GM21515 (cell line): ENCODE measurements at regions not wholly inside any gene's neighbourhood (a gene's known extent, or its start where the extent isn't known, plus 50 kb on each side); places are given as distances from the start of the nearest gene placed in this dataset.
"Not testable (repeated sequence)": the region's sequence is repeated elsewhere in the genome, so short reads cannot be mapped to it uniquely, and the experiment has no call there.

ENCODE experiments used
- ATAC-seq: cut with Tn5 transposase; IDR thresholded peaks from one replicate; pipeline ENCODE4 v1.9.1; 2021; ENCODE audit not compliant: unreplicated experiment

DNA sequence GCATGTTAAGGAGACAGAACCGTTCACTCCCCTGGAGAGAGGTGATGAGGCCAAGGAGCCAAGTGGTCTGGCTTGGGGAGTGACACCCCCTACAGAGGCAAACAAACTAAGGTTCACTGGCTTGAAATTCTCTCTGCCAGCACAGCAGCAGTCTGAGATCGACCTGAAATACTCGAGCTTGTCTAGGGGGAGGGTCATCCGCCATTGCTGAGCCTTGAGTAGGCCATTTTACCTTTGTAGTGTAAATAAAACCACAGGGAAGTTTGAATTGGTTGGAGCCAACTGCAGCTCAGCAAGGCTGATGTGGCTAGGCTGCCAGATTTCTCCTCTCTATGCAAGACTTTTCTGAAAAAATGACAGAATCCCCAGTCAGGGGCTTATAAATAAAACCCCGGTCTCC, 52.9 kb downstream of the CDY2B start:
- ATAC-seq = not testable (repeated sequence)

DNA sequence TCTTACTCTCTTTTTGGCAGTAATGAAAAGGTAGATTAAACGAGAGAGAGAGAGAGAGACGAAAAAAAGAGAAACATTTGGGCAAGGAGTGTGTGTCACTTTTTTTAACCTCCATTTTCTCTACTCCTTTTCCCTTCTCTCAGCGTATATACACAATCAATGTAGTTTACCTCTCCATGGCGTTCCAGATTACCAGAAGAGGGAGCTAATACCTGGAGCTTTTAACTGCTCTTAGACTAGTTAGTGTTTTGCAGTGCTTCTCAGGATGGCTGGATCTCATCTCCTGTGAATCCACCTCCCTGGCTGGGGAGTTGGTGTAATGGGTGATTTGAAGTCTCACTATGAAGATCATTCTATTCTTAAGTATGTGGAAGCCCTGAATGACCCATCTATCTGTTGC, 60.3 kb downstream of the CDY2B start:
- ATAC-seq = not testable (repeated sequence)

DNA sequence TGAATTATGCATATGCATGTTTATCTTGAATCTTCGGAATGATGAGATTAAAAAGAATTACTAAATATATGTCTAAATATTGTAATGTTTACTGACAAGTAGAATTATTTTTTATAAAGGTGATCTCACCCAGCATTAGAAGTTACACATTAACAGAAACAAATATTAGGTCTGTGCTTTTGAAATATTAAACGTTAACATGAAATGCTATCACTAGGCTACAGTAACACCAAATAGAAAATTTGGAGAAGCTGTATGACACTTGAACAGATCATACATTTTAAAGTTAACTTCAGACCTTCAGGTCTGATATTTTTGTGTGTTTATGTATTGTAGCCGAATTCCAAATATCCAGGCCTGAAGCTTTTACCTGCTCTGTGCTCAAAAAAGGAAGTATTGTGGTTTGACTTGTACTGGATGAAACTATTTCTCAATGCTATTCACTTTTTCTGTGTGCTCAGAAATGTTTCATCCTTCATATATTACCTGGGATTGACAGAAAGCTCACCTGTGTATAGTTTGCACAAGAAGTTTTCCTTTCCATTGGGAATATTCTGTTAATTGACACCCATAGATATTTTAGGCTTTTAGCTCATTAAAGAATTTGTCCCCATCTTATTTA, 60.9 kb downstream of the CDY2B start:
- ATAC-seq = not testable (repeated sequence)

DNA sequence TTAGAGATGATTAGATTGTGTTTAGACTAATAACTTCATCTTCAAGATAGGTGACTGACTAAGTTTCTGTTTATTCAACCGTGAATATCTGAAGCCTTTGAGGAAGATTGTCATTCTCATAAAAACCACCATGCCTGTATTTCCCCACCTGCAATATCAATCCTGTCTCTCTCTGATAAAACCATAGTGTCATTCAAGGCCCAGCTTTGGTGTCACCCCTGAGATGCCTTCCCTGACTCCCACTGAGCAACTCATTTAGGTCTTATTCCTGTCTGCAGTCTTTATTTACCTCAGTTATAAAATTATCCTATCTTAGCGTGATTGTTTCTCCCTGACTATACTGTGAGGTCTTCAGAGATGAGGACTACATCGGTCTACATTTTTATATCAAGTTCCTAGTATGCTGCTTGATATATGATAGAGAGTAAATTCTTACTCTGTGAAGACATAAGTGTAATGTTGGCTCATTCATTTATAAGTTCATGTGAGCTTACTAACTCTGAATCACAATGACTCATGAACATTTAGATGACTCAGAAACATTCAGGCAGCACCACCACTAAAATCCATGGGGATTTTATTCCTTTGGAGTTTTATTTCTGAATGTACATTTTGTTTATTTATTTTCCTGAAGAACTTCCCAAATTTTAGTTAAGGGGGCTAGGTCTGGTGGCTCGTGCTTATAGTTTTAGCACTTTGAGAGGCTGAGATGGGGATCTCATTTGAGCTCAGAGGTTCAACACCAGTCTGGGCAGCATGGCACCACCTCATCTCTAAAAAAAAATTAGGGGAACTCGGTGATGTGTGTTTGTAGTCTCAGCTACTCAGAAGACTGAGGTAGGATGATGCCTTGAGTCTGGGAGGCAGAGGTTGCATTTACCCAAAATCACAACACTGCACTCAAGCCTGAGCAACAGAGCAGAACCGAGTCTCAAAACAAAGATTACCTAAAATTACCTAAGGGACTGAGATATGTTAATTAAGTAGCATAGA, 62.6 kb downstream of the CDY2B start:
- ATAC-seq = not testable (repeated sequence)

DNA sequence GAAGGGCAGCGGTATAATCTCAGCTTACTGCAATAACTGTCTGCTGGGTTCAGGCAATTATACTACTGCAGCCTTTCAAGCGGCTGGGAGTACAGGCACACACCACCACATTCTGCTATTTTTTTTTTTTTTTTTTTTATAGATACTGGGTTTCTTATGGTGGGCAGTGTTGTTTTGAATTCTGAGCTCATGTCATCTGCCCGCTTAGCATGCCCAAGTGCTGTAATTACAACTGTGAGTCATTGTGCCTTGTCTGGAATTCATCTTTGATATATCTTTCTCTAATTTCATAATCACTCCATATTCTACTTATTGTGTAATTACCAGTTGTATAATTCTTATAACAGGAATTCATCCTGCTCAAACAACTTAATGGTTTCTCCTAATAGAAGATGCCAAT, 67.4 kb downstream of the CDY2B start:
- ATAC-seq = not testable (repeated sequence)

DNA sequence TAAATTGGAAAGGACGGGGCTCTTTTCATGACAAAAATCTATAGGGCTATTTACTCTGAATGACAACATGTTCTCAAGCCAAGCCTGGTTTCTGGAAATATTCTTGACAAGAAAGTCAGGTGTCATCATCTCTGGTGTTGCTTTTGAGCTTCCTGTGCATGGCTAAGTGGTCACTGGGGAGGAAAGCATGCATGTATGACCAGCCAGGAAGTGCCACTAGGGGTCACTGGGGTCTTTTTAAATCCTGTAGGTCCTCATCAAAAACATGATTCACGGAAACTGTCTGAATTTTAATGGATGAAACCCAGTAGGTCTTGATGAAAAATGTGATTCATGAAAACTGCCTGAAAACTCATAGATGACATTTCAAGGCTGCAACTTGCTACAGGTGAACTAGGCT, 80.1 kb downstream of the CDY2B start:
- not testable (repeated sequence) for ATAC-seq

DNA sequence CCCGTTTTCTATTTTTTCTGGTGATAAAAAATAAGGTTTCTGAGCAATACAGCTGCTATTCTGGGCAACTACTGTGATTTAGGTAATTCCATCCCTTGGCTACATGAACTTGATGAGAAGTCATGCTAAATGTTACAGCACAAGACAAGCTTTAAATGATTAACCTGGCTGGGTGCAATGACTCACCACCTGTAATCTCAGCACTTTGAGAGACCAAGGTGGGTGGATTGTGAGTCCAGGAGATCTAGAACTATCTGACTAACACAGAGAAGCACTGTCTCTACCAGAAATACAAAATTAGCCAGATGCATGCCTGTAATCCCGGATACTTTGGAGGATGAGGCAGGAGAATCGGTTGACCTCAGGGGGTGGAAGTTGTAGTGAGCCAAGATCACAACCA, 92.8 kb downstream of the CDY2B start:
- ATAC-seq = not testable (repeated sequence)

DNA sequence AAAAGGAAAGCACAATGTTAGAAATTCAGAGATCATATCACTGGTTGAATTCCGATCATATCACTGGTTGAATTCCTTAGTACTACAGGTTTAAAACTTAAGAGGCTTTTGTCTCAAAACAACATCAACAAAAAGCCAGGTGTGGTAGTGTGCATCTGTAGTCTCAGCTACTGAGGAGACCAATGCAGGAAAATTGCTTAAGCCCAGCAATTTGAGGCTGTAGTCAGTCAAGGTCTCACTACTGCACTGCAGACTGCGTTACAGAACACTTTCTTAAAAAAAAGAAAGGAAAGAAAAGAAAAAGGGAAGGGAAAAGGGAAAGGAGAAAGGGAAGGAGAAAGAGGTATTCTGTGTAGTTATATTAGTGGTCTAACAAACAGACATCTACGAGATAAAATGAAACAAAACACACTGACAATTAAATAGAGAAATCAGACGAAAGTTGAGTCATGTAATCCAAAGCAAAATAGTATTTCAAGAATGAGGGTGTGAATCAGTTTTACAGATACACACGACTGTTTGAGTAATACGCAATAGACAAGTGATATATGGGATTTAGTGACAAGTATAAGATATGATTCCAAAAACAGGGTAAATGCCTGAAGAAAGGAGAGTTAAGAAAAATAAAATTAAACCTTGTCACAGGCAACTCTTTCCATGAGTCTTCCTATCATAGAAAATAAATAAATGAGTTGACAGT, 113.9 kb downstream of the CDY2B start:
- ATAC-seq = not testable (repeated sequence)

DNA sequence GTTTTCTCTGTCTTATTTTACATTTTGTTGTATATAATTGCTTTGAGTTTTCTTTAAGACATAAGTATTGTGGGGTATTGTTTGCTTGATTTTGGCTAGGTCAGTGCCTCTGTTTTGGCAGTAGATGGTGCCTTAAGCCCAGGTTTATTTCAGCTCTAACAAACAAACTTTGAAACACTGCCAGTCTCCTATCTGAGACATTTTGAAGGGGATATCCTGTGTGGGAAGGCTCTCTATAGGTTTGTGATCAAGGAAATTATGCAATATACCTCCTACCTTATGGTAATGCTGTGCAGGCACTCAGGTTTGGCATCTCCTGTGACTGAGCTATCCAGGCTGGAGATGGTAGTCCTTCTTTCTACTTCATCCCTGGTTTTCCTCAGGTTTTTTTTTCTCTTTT, 120.8 kb downstream of the CDY2B start:
- ATAC-seq = not testable (repeated sequence)

DNA sequence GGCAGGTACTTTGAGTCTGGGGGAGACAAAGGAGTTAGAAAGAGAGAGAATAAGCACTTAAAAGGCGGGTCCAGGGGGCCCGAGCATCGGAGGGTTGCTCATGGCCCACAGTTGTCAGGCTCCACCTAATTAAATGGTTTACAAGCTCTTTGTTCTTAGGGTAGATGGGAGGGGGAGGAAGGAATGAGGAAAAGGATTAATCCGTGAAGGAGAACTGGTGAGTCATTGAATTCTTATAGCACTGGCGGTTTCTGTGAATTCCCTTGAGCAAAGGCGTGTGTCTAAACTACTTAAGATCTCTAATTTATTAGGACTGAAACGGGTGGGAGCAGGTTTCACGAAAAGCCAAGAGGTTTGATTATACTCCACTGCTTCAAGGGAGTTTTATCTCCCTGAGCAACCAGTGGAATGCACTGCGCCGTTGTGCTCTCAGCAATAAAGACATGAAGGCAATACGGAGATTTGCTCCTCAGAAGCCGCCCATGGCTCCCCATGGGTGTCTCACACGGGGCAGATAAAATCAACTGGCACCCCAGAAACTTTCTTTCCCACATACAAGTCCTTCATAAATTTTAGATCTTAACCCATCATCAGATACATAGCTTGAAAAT, 127.0 kb downstream of the CDY2B start:
- ATAC-seq = not testable (repeated sequence)

DNA sequence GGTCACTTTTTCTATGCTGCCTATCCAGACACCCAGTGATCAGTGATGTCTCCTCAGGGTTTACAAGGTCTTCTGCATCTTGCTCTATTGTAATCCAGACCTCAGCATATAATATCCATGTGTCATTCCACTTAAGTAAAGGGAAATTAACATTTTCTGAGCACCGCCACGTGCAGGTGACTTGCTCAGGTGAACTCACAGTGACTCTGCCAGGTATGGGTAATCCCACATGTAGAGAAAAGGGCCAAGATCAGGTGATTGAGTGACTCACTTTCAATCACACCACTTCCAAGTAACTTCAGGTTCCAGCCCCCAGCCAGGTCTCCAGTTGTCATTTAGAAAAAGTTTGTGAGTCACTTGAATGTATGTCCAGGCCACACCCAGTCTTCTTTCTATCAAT, 140.2 kb downstream of the CDY2B start:
- ATAC-seq = not testable (repeated sequence)

DNA sequence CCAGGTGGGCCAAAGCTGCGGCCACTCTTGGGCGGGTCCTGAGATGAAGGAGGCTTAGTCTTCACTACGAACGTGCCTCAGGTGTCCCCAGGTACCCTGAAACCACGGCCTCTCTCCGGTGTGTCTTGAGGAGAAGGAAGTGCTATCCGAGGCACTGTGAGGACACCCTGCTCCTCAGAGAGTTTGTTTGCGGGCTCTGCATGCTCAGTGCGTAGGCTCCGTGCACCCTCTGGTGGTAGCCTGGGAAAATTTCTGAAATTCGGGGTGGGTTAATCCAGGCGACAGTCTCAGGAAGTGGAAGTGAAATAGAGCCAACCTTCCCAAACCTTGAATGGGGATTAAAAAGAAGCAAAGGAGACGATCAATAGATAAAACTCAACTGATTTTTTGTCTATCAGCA, 150.5 kb downstream of the CDY2B start:
- not testable (repeated sequence) for ATAC-seq

DNA sequence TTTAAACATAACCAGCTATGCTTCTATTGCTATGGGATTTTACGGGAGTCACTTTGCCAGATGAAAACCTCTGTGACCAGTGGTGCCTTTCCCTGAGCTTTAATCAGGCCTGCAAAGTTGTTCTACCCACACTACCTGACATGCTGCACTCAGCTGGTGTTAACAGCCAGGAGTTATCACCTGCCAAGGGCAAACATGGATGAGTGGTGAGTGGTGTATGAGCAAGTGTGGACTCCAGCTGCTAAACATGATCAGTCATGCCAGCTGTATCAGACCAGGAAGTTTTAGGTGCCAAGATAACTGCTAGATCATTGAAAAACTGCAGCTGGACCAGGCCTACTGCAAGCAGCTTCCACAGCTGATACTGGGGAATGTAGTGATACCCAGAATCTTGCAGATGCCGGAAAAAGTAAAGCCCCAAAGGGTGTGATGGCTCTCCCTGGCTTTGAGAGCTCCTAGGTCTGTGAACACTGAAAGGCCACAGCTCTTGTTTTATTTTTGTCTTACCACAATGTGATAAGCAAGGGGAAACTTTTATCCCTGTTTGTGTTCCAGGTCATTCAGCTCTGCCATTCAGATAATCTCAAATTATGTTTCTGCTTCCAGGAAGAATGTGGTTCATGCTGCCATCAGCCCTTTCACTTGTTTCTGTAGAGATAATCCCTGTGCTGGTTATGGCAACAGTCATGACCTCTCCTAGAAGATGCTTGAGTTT, 163.5 kb downstream of the CDY2B start:
- ATAC-seq = not testable (repeated sequence)

DNA sequence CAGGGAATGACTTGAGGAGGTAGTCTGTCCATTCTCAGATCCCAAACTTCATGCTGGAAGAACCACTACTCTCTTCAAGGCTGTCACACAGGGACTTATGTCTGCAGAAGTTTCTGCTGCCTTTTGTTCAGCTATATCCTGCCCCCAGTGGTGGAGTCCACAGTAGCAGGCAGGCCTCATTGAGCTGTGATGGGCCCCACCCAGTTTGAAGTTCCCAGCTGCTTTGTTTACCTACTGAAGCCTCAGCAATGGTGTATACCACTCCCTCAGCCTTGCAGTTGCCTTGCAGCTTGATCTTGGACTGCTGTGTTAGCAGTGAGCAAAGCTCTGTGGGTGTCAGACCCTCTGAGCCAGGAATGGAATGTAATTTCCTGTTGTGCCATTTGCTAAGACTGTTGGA, 212.0 kb downstream of the CDY2B start:
- ATAC-seq = not testable (repeated sequence)

DNA sequence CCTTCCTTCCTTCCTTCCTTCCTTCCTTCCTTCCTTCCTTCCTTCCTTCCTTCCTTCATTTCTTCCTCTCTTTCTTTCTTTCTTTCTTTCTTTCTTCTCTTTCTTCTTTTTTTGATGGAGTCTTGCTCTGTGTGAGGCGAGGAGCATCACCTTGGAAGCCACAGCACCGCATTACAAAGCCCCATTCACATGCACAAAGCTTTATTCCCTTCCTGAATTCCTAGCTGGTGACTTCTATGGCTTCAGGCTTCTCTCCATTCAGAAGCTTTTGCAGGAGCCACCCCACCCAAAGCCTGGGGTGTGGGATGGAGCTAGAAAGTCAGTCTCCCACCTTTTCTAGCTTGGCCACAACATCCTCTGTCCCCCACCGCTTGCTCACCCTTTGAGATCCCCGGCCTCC, 237.0 kb downstream of the CDY2B start:
- ATAC-seq = not testable (repeated sequence)

DNA sequence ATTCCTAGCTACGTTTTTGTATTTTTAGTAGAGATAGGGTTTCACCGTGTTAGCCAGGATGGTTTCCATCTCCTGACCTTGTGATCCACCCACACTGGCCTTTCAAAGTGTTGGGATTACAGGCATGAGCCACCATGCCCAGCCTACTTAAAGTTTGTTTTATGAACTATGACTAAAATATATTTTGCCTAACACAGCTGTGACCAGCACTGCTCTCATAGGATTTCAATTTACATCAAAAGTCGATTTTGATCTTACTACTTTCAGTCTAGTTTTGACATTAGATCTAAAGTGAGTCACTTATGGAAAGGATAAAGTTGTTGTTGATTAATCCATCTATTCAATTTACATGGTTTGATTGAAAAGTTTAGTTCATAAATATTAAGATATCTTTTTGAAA, 245.5 kb downstream of the CDY2B start:
- not testable (repeated sequence) for ATAC-seq

DNA sequence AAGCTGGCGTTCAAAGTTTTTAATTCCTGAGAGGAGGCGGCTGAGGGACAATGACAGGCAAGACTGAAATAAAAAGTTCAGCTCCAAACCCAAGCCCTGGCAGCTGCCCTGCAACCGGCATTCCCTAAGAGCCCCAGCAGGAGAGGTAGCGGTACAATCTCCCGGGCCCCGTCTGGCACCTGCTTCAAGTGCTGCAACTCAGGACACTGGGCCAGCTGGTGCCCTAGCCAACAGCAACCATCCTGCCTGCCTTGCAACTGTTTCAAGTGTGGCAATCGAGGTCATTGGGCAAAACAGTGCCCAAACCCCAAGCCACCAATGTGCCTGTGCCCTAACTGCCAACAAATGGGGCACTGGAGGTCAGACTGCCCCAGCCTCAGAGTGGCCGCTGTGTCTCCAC, 268.8 kb downstream of the CDY2B start:
- ATAC-seq = not testable (repeated sequence)

DNA sequence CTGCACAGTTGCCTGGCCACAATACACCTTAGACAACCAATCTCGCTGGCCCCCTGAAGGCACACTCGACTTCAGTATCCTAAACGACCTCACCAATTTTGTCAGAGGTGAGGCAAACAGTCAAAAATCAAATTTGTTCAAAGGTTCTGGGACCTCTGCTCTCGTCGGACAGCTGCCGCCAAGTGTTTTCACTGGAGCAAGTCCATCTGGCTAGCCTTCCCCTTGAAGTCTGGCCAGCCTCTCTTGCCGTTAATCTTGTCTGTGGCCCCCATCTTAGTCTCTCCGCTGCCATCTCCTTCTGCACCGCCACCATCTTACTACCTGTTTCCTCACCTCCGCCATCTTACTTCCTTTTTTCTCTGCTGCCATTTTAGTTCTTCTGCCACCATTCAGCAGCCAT, 269.4 kb downstream of the CDY2B start:
- not testable (repeated sequence) for ATAC-seq

DNA sequence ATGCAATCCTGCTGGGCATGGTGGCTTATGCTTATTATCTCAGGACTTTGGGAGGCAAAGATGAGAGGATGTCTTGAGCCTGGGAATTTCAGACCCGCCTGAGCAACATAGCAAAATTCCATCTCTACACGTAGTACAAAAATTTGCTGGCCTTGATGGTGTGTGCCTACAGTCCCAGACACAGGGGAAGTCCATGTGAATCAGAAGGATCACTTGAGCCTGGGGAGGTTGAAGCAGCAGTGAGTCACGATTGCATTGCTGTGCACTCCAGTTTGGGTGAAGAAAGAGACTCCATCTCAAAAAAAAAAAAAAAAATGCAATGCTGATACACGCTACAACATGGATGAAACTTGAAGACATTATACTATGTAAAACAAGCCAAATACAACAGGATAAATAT, 272.9 kb downstream of the CDY2B start:
- not testable (repeated sequence) for ATAC-seq

DNA sequence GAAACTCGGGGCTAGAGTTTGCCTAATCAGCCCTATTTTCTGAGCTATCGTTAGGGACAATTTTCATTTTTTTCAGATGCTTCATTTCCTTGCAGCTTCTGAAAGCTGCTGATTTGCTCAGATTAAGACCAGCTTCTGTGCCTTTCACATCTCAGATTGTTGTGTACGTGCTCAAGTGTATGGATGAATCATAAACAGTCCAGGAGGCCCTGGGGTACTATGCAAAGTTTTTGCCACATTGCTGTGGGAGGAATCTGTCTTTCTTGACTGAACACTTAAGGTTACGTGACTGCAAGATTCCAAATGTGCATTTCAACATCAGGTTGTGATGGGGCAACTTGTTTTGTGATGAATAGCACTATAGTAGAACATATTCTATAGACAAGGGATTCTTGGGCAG, 280.8 kb downstream of the CDY2B start:
- not testable (repeated sequence) for ATAC-seq
